K562 (cell line): ENCODE measurements at regions not wholly inside any gene's neighbourhood (a gene's known extent, or its start where the extent isn't known, plus 50 kb on each side); places are given as distances from the start of the nearest gene placed in this dataset.
A peak's percentile ranks its signal among the peaks of the same experiment; 100 is the strongest.

Source experiments
- ATAC-seq: fragments of 200-7000 bp; cut with Tn5 transposase; 3 replicates; pipeline ENCODE4 v1.9.1; 2020; ENCODE audit warnings: moderate library complexity
- BruUV-seq: library from RNA; stranded (reverse); fragments of 400-500 nt; replicated peaks from 2 replicates; lab custom pipeline; 2021; lab: Mats Ljungman, UMichigan
- CTCF ChIA-PET: fragments of 300-600 bp; formaldehyde crosslinking; extraction: SDS; loops from one replicate; lab custom pipeline; 2021; ENCODE audit warnings: low intra/inter-chr PET ratio; lab: Yijun Ruan, JAX
- POLR2A ChIA-PET: fragments of 300-600, 350-650 bp; sonication (Branson Sonifier 250); formaldehyde crosslinking; extraction: SDS; loops from one replicate; lab custom pipeline; 2021; ENCODE audit warnings: antibody characterized with exemption, inconsistent platforms; lab: Yijun Ruan, JAX
- DNase-seq, 4 experiments: peaks; one replicate each; pipeline versions ENCODE4 v3.0.0 to v3.0.0-alpha.2; 2011 to 2018; ENCODE audit warnings: low spot score in 3 of 4, mixed read lengths in 3 of 4; ENCODE audit errors: extremely low read depth in 1 of 4
- FAIRE-seq: peaks from 2 replicates; lab custom pipeline; 2011; peaks lifted over from hg19 to GRCh38; lab: Jason Lieb, UNC
- H2AFZ ChIP-seq: 2 replicates; pipeline ENCODE4 v1.6.0; 2011; ENCODE audit warnings: low read depth, low read length, control low read depth, inconsistent platforms
- H3K27ac ChIP-seq: fragments of 200-600 bp; 3 replicates; pipeline ENCODE4 v1.8.0; 2011; ENCODE audit warnings: low read depth, mild to moderate bottlenecking, control low read depth, inconsistent platforms, low read length, moderate library complexity, mixed read lengths; ENCODE audit errors: extremely low read depth
- H3K27me3 ChIP-seq, 2 experiments: fragments of 300-600 bp in 1 of 2; 2 replicates in 1 of 2; 3 replicates in 1 of 2; pipeline versions ENCODE4 v1.6.0 to v1.8.0; 2011; ENCODE audit warnings: inconsistent platforms in 2 of 2, low read length in 2 of 2, mild to moderate bottlenecking in 1 of 2, mixed read lengths in 1 of 2, moderate library complexity in 1 of 2; ENCODE audit not compliant: control insufficient read depth in 2 of 2, insufficient read depth in 2 of 2
- H3K36me3 ChIP-seq: fragments of 300-600 bp; 3 replicates; pipeline ENCODE4 v1.8.0; 2011; ENCODE audit warnings: mild to moderate bottlenecking, low read length, inconsistent platforms; ENCODE audit not compliant: control insufficient read depth, insufficient read depth
- H3K4me1 ChIP-seq, 2 experiments: fragments of 200-600 bp in 1 of 2; replicated peaks in 1 of 2; 2 replicates in 1 of 2; 3 replicates in 1 of 2; pipeline versions ENCODE4 v1.5.1 to v1.8.0; 2011; ENCODE audit warnings: inconsistent platforms in 2 of 2, low read length in 2 of 2, mild to moderate bottlenecking in 1 of 2, mixed read lengths in 1 of 2, moderate library complexity in 1 of 2; ENCODE audit not compliant: control insufficient read depth in 2 of 2, insufficient read depth in 2 of 2
- H3K4me2 ChIP-seq: 2 replicates; pipeline ENCODE4 v1.6.1; 2011; ENCODE audit warnings: low read length, control low read depth, inconsistent platforms, mixed read lengths; ENCODE audit not compliant: insufficient read depth
- H3K4me3 ChIP-seq: fragments of 200-600 bp; sonication (generic), shearing (Covaris generic); 2 replicates; pipeline ENCODE4 v1.5.1; 2016; ENCODE audit warnings: control low read depth, inconsistent platforms
- H3K79me2 ChIP-seq: fragments of 200-600 bp; 3 replicates; pipeline ENCODE4 v1.8.0; 2011; ENCODE audit warnings: low read length, inconsistent platforms; ENCODE audit not compliant: control insufficient read depth, insufficient read depth
- H3K9ac ChIP-seq, 2 experiments: 2 replicates each; pipeline versions ENCODE4 v1.6.0 to v1.6.1; 2011; ENCODE audit warnings: low read depth in 2 of 2, low read length in 2 of 2, control low read depth in 1 of 2, inconsistent platforms in 1 of 2, mild to moderate bottlenecking in 1 of 2, mixed read lengths in 1 of 2; ENCODE audit not compliant: insufficient read depth in 1 of 2
- H3K9me1 ChIP-seq: one replicate; pipeline ENCODE4 v1.6.0; 2011; ENCODE audit warnings: inconsistent platforms, mild to moderate bottlenecking, low read length, moderate library complexity; ENCODE audit not compliant: control insufficient read depth, insufficient read depth
- H3K9me3 ChIP-seq: replicated peaks from 2 replicates; pipeline ENCODE4 v1.5.1; 2011; ENCODE audit warnings: low read depth, low read length, inconsistent platforms; ENCODE audit not compliant: control insufficient read depth, insufficient read depth
- H4K20me1 ChIP-seq: replicated peaks from 2 replicates; pipeline ENCODE4 v1.6.1; 2011; ENCODE audit warnings: low read length, inconsistent platforms, mixed read lengths; ENCODE audit not compliant: control insufficient read depth, insufficient read depth
- BRD9 ChIP-seq: fragments of 450-650 bp; IDR thresholded peaks from 2 replicates; pipeline ENCODE4 v1.6.1; 2018; ENCODE audit warnings: low read depth; ENCODE audit not compliant: partially characterized antibody
- C11orf30 ChIP-seq: fragments of 450-650 bp; IDR thresholded peaks from 2 replicates; pipeline ENCODE4 v1.6.1; 2016; ENCODE audit warnings: low read depth, mild to moderate bottlenecking
- E2F1 ChIP-seq: sonication (generic); formaldehyde crosslinking; IDR thresholded peaks from 2 replicates; pipeline ENCODE4 v1.8.1; 2023; ENCODE audit warnings: mild to moderate bottlenecking, missing genetic modification reagents, moderate library complexity
- ELF4 ChIP-seq: fragments of 450-650 bp; formaldehyde crosslinking; IDR thresholded peaks from 2 replicates; pipeline ENCODE4 v1.4.0; 2022; ENCODE audit warnings: missing genetic modification characterization
- KLF6 ChIP-seq: fragments of 250-450 bp; sonication (Bioruptor Pico); IDR thresholded peaks from 2 replicates; pipeline ENCODE4 v1.4.0; 2020; ENCODE audit warnings: mild to moderate bottlenecking, moderate library complexity, borderline replicate concordance
- LEF1 ChIP-seq: fragments of 450-650 bp; IDR thresholded peaks from 2 replicates; pipeline ENCODE4 v1.6.1; 2016; ENCODE audit warnings: mild to moderate bottlenecking
- MAFK ChIP-seq: IDR thresholded peaks from 2 replicates; pipeline ENCODE4 v1.6.1; 2011; ENCODE audit warnings: low read length, improper control_type of control experiment
- MBD1 ChIP-seq: fragments of 250-450 bp; sonication (Bioruptor Pico); IDR thresholded peaks from 2 replicates; pipeline ENCODE4 v1.8.0; 2022; ENCODE audit warnings: inconsistent platforms
- NR2C2 ChIP-seq, 2 experiments: fragments of 200-800 bp in 1 of 2; sonication (Bioruptor generic) in 1 of 2; sonication (generic) in 1 of 2; formaldehyde crosslinking in 1 of 2; IDR thresholded peaks; 2 replicates each; pipeline versions ENCODE4 v1.6.1 to v1.8.0; 2016 to 2022; ENCODE audit warnings: mild to moderate bottlenecking in 1 of 2, missing compliant biosample characterization in 1 of 2, missing genetic modification characterization in 1 of 2, missing genetic modification reagents in 1 of 2
- RBBP5 ChIP-seq: fragments of 200-600 bp; sonication (generic); IDR thresholded peaks from 2 replicates; pipeline ENCODE4 v1.6.1; 2012; ENCODE audit warnings: borderline replicate concordance, mild to moderate bottlenecking, low read length, control low read depth, inconsistent platforms; ENCODE audit not compliant: insufficient read depth, poor library complexity, severe bottlenecking
- THAP12 ChIP-seq: fragments of 250-450 bp; sonication (Bioruptor Pico); IDR thresholded peaks from 2 replicates; pipeline ENCODE4 v1.9.0; 2021; ENCODE audit warnings: mild to moderate bottlenecking, inconsistent platforms
- ZFP91 ChIP-seq: sonication (generic); formaldehyde crosslinking; IDR thresholded peaks from 2 replicates; pipeline ENCODE4 v1.8.0; 2022; ENCODE audit warnings: mild to moderate bottlenecking, missing genetic modification reagents
- ZNF445 ChIP-seq: fragments of 250-450 bp; sonication (Bioruptor Pico); IDR thresholded peaks from 2 replicates; pipeline ENCODE4 v1.4.0; 2020; ENCODE audit warnings: low read depth, mild to moderate bottlenecking, moderate library complexity
- WGBS: fragments of 100-300 bp; shearing (Covaris generic); methylation state at CpG from one replicate; pipeline ENCODE4 v1.1.6; 2016; ENCODE audit warnings: low coverage, mixed read lengths; ENCODE audit not compliant: insufficient coverage; ENCODE audit errors: missing lambda C conversion rate; 5-methylcytosine and 5-hydroxymethylcytosine counted together
- in situ Hi-C: fragments of 300-500 bp; cut with MboI; formaldehyde crosslinking; loops from 4 replicates; pipeline ENCODE4 v1.15.0; 2018; ENCODE audit warnings: inconsistent platforms, mixed read lengths
- intact Hi-C: fragments of 100-400 bp; cut with micrococcal nuclease; formaldehyde crosslinking; loops from 2 replicates; pipeline ENCODE4 v1.14.2; 2022

GRCh38 chr12:69136931-69137613, 102.3 kb upstream of the CPSF6 start (continued):
- TF ChIP-seq LEF1 = no peak
- TF ChIP-seq NR2C2 (CRISPR knock-in tag; IDR thresholded peaks at IDR 0.05) = no peak
- TF ChIP-seq NR2C2 (tag; IDR thresholded peaks at IDR 0.05) = no peak
- TF ChIP-seq E2F1 (CRISPR knock-in tag) = no peak

- 0% methylated on average over 2 of the region's 2 CpGs for WGBS
- CTCF ChIA-PET = no interaction called here
- peak; percentile 51; the same call in 1 of the 2 replicates for TF ChIP-seq C11orf30
- TF ChIP-seq ZNF445 (CRISPR knock-in tag) = no peak
- no peak for TF ChIP-seq BRD9
- no peak for TF ChIP-seq ZFP91 (CRISPR knock-in tag)
- TF ChIP-seq THAP12 (CRISPR knock-in tag) = no peak
- no peak for TF ChIP-seq ELF4 (CRISPR knock-in tag)
- TF ChIP-seq MAFK = peak; percentile 11; the same call in 1 of the 2 replicates
- TF ChIP-seq MBD1 = no peak
- TF ChIP-seq RBBP5 = no peak
- TF ChIP-seq KLF6 (CRISPR knock-in tag) = no peak
These were observed 98.3 kb upstream of the CPSF6 start for GRCh38 chr12:69141074-69141473.

More at GRCh38 chr12:69141074-69141473, 98.3 kb upstream of the CPSF6 start:
- no peaks in the 10 kb centered on the region for H4K20me1 ChIP-seq
- no peaks in the 10 kb centered on the region for H3K4me1 ChIP-seq
- FAIRE-seq (no peak), DNase-seq (no peak), ATAC-seq (no peak)
- no TSS peak for BruUV-seq
- POLR2A ChIA-PET = interaction anchor here (1.4 kb wide), 1 partner anchor 11 kb away, joined by 4 read pairs; no protein-coding TSS in a partner anchor
- H3K4me2 ChIP-seq = no peak overlapping the region
- no peaks in the 10 kb centered on the region for H3K9me1 ChIP-seq
- peaks cover 5 to 6% of the 10 kb centered on the region in 2 experiments; a peak in 3 of 5 replicates for H3K27me3 ChIP-seq
- H3K9me3 ChIP-seq = no peaks in the 10 kb centered on the region
- in situ Hi-C loops = no loop called here
- intact Hi-C loops = no loop called here
- H3K9ac ChIP-seq = no peak overlapping the region
- H2AFZ ChIP-seq = no peak overlapping the region
- H3K79me2 ChIP-seq = no peaks in the 10 kb centered on the region
- no peak overlapping the region for H3K27ac ChIP-seq
- H3K36me3 ChIP-seq = no peaks in the 10 kb centered on the region
- no peak overlapping the region for H3K4me3 ChIP-seq
